Right ventricle myocardium inferior (tissue), 1 donor: ENCODE measurements at regions not wholly inside any gene's neighbourhood (a gene's known extent, or its start where the extent isn't known, plus 50 kb on each side); places are given as distances from the start of the nearest gene placed in this dataset.

Experiments
- ATAC-seq: fragments of 200-7000 bp; cut with Tn5 transposase; one replicate; pipeline ENCODE4 v1.9.1; 2020; ENCODE audit warnings: mild to moderate bottlenecking, moderate library complexity
- DNase-seq: peaks from one replicate; pipeline ENCODE4 v3.0.0; 2021; ENCODE audit errors: missing footprints
- intact Hi-C: fragments of 100-400 bp; cut with DNase I; formaldehyde crosslinking; loops from one replicate; pipeline ENCODE4 v1.11.0; 2022
- donor health status: DM: no; HTN: yes; CAD: no; lungs with severe emphysema.

GRCh38 chr6:169904051-169904922, 152.9 kb downstream of the ERMARD start:
- ATAC-seq (no peak), DNase-seq (no peak)
- intact Hi-C loops = no loop called here

- ATAC-seq = no peak
- DNase-seq = no peak
- intact Hi-C loops = no loop called here
Measured at GRCh38 chr6:169903122-169903521, 151.7 kb downstream of the ERMARD start.

- ATAC-seq (no peak), DNase-seq (no peak)
- intact Hi-C loops = no loop called here
Measured at GRCh38 chr6:169902604-169903003, 151.2 kb downstream of the ERMARD start.

GRCh38 chr6:169902070-169902469, 150.6 kb downstream of the ERMARD start:
- intact Hi-C loops = no loop called here
- ATAC-seq (no peak), DNase-seq (no peak)

- ATAC-seq = no peak
- intact Hi-C loops = no loop called here
Measured at GRCh38 chr6:169899481-169900145, 148.2 kb downstream of the ERMARD start.

GRCh38 chr6:169898788-169899480, 147.5 kb downstream of the ERMARD start:
- no peak for DNase-seq
- ATAC-seq = no peak
- intact Hi-C loops = no loop called here

More at GRCh38 chr6:169899481-169900145, 148.2 kb downstream of the ERMARD start:
- no peak for DNase-seq

- ATAC-seq = peak; percentile 28
- intact Hi-C loops = no loop called here
- DNase-seq = no peak
Measured at GRCh38 chr6:169897601-169898358, 146.4 kb downstream of the ERMARD start.

GRCh38 chr6:169896826-169897456, 145.5 kb downstream of the ERMARD start:
- no peak for ATAC-seq
- no peak for DNase-seq
- intact Hi-C loops = no loop called here

- no peak for ATAC-seq
- intact Hi-C loops = no loop called here
- DNase-seq = no peak
Measured at GRCh38 chr6:169895926-169896761, 144.7 kb downstream of the ERMARD start.

GRCh38 chr6:169895000-169895759, 143.8 kb downstream of the ERMARD start:
- DNase-seq = no peak
- ATAC-seq = no peak
- intact Hi-C loops = no loop called here

GRCh38 chr6:169894377-169894960, 143.0 kb downstream of the ERMARD start:
- ATAC-seq (no peak), DNase-seq (no peak)
- intact Hi-C loops = no loop called here

GRCh38 chr6:169893624-169894023, 142.2 kb downstream of the ERMARD start:
- no peak for DNase-seq
- no peak for ATAC-seq
- intact Hi-C loops = no loop called here

- DNase-seq (no peak), ATAC-seq (no peak)
- intact Hi-C loops = no loop called here
Measured at GRCh38 chr6:169891846-169892245, 140.4 kb downstream of the ERMARD start.

- ATAC-seq (no peak), DNase-seq (no peak)
- intact Hi-C loops = no loop called here
Measured at GRCh38 chr6:169891421-169891820, 140.0 kb downstream of the ERMARD start.

- ATAC-seq (no peak), DNase-seq (no peak)
- intact Hi-C loops = no loop called here
Measured at GRCh38 chr6:169890901-169891300, 139.5 kb downstream of the ERMARD start.

GRCh38 chr6:169890049-169890448, 138.6 kb downstream of the ERMARD start:
- intact Hi-C loops = no loop called here
- ATAC-seq (no peak), DNase-seq (no peak)
